Muscle layer of colon (tissue), 2 donors: ENCODE measurements at regions not wholly inside any gene's neighbourhood (a gene's known extent, or its start where the extent isn't known, plus 50 kb on each side); places are given as distances from the start of the nearest gene placed in this dataset.
"Not testable (repeated sequence)": the region's sequence is repeated elsewhere in the genome, so short reads cannot be mapped to it uniquely, and the experiment has no call there.

Experiments used
- H3K27ac ChIP-seq: one replicate; pipeline ENCODE4 v1.7.0; 2013; ENCODE audit warnings: low read depth, mild to moderate bottlenecking, low read length, moderate library complexity
- H3K27me3 ChIP-seq, 2 donors: one replicate each; pipeline ENCODE4 v1.7.0; 2013; ENCODE audit warnings: low read length in 2 of 2, mild to moderate bottlenecking in 2 of 2; ENCODE audit not compliant: insufficient read depth in 2 of 2, control insufficient read depth in 1 of 2
- H3K36me3 ChIP-seq: one replicate; pipeline ENCODE4 v1.7.0; 2013; ENCODE audit warnings: mild to moderate bottlenecking, low read length; ENCODE audit not compliant: insufficient read depth
- H3K4me1 ChIP-seq: one replicate; pipeline ENCODE4 v1.7.0; 2013; ENCODE audit warnings: mild to moderate bottlenecking, low read length; ENCODE audit not compliant: insufficient read depth
- H3K4me3 ChIP-seq, 2 donors: one replicate each; pipeline ENCODE4 v1.7.0; 2013; ENCODE audit warnings: low read length in 2 of 2, low read depth in 1 of 2, mild to moderate bottlenecking in 1 of 2, moderate library complexity in 1 of 2
- H3K9ac ChIP-seq: one replicate; pipeline ENCODE4 v1.7.0; 2013; ENCODE audit warnings: low read length
- H3K9me3 ChIP-seq: one replicate; pipeline ENCODE4 v1.7.0; 2013; ENCODE audit warnings: mild to moderate bottlenecking, low read length
- donor health status: abdominal sarcoma.
- donor health status: Adenocarcinoma of cecum.

- no peak overlapping the region for H3K4me3 ChIP-seq
- no peaks in the 10 kb centered on the region for H3K36me3 ChIP-seq
- no peak overlapping the region for H3K9ac ChIP-seq
- H3K27ac ChIP-seq = no peak overlapping the region
- no peaks in the 10 kb centered on the region for H3K9me3 ChIP-seq
- H3K27me3 ChIP-seq = no peaks in the 10 kb centered on the region
- H3K4me1 ChIP-seq = peaks cover 10% of the 10 kb centered on the region
Observed at GRCh38 chr12:86724716-86725115, 468.5 kb upstream of the MGAT4C start.

GRCh38 chr12:86723326-86723725 lies 467.1 kb upstream of the MGAT4C start:
- Histone ChIP-seq H3K4me1 (peaks cover 10% of the 10 kb centered on the region), H3K9ac (no peak overlapping the region), H3K27me3 (no peaks in the 10 kb centered on the region), H3K9me3 (no peaks in the 10 kb centered on the region), H3K36me3 (no peaks in the 10 kb centered on the region), H3K27ac (no peak overlapping the region), H3K4me3 (no peak overlapping the region)

GRCh38 chr12:86721713-86722397 lies 465.7 kb upstream of the MGAT4C start:
- Histone ChIP-seq H3K27ac (no peak overlapping the region), H3K36me3 (no peaks in the 10 kb centered on the region), H3K27me3 (no peaks in the 10 kb centered on the region), H3K9ac (no peak overlapping the region), H3K4me3 (no peak overlapping the region), H3K9me3 (no peaks in the 10 kb centered on the region), H3K4me1 (peaks cover 4% of the 10 kb centered on the region)

- Histone ChIP-seq H3K9me3 (no peaks in the 10 kb centered on the region), H3K4me3 (no peak overlapping the region), H3K4me1 (no peaks in the 10 kb centered on the region), H3K27ac (no peak overlapping the region), H3K36me3 (no peaks in the 10 kb centered on the region), H3K27me3 (no peaks in the 10 kb centered on the region), H3K9ac (no peak overlapping the region)
Observed at GRCh38 chr12:86719381-86719780, 463.2 kb upstream of the MGAT4C start.

GRCh38 chr12:86713121-86713520 lies 456.9 kb upstream of the MGAT4C start:
- Histone ChIP-seq H3K36me3 (no peaks in the 10 kb centered on the region), H3K4me3 (no peak overlapping the region), H3K4me1 (no peaks in the 10 kb centered on the region), H3K27ac (no peak overlapping the region), H3K9ac (no peak overlapping the region), H3K9me3 (no peaks in the 10 kb centered on the region), H3K27me3 (no peaks in the 10 kb centered on the region)

- Histone ChIP-seq H3K36me3 (no peaks in the 10 kb centered on the region), H3K9me3 (no peaks in the 10 kb centered on the region), H3K4me1 (no peaks in the 10 kb centered on the region), H3K27ac (no peak overlapping the region), H3K9ac (no peak overlapping the region), H3K4me3 (no peak overlapping the region), H3K27me3 (no peaks in the 10 kb centered on the region)
Observed at GRCh38 chr12:86712425-86712843, 456.2 kb upstream of the MGAT4C start.

- Histone ChIP-seq H3K27me3 (no peaks in the 10 kb centered on the region), H3K4me3 (no peak overlapping the region), H3K27ac (no peak overlapping the region), H3K4me1 (no peaks in the 10 kb centered on the region), H3K9me3 (no peaks in the 10 kb centered on the region), H3K36me3 (no peaks in the 10 kb centered on the region), H3K9ac (no peak overlapping the region)
Observed at GRCh38 chr12:86711731-86712130, 455.5 kb upstream of the MGAT4C start.

GRCh38 chr12:86710109-86710508 lies 453.9 kb upstream of the MGAT4C start:
- Histone ChIP-seq H3K27me3 (no peaks in the 10 kb centered on the region), H3K4me1 (no peaks in the 10 kb centered on the region), H3K4me3 (no peak overlapping the region), H3K36me3 (no peaks in the 10 kb centered on the region), H3K27ac (no peak overlapping the region), H3K9me3 (no peaks in the 10 kb centered on the region), H3K9ac (no peak overlapping the region)

GRCh38 chr12:86709017-86709416 lies 452.8 kb upstream of the MGAT4C start:
- not testable (repeated sequence) for H3K9ac ChIP-seq, H3K9me3 ChIP-seq, H3K27ac ChIP-seq, H3K4me3 ChIP-seq, H3K36me3 ChIP-seq, H3K4me1 ChIP-seq, H3K27me3 ChIP-seq

GRCh38 chr12:86698641-86698980 lies 442.4 kb upstream of the MGAT4C start:
- no peaks in the 10 kb centered on the region for H3K36me3 ChIP-seq
- no peaks in the 10 kb centered on the region for H3K9me3 ChIP-seq
- no peaks in the 10 kb centered on the region for H3K27me3 ChIP-seq
- H3K4me3 ChIP-seq = no peak overlapping the region
- H3K27ac ChIP-seq = no peak overlapping the region
- no peaks in the 10 kb centered on the region for H3K4me1 ChIP-seq
- no peak overlapping the region for H3K9ac ChIP-seq

- no peaks in the 10 kb centered on the region for H3K9me3 ChIP-seq
- no peaks in the 10 kb centered on the region for H3K4me1 ChIP-seq
- H3K9ac ChIP-seq = no peak overlapping the region
- H3K27me3 ChIP-seq = no peaks in the 10 kb centered on the region
- H3K36me3 ChIP-seq = no peaks in the 10 kb centered on the region
- H3K4me3 ChIP-seq = no peak overlapping the region
- no peak overlapping the region for H3K27ac ChIP-seq
Observed at GRCh38 chr12:86697916-86698640, 441.9 kb upstream of the MGAT4C start.
